ENCODE measurements at regions not wholly inside any gene's neighbourhood (a gene's known extent, or its start where the extent isn't known, plus 50 kb on each side); places are given as distances from the start of the nearest gene placed in this dataset.

DNA sequence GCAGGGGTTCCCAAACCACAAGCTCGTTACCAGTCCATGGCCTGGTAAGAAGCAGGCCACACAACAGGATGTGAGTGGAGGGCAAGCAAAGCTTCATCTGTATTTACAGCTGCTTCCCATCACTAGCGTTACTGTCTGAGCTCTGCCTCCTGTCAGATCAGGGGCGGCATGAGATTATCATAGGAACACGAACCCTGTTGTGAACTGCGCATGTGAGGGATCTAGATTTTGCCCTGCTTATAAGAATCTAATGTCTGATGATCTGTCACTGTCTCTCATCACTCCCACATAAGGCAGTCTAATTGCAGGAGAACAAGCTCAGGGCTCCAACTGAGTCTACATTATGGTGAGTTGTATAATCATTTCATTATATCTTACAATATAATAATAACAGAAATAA lies 677.4 kb upstream of the SLITRK6 start:
- no peak for TF ChIP-seq GATA2 (IDR thresholded peaks at IDR 0.05; ENCODE audit: low read depth, low read length)
- no peak for TF ChIP-seq GATA3 (IDR thresholded peaks at IDR 0.05; ENCODE audit: low read depth, low read length)
